OCI-LY1 (cell line): ENCODE measurements at regions not wholly inside any gene's neighbourhood (a gene's known extent, or its start where the extent isn't known, plus 50 kb on each side); places are given as distances from the start of the nearest gene placed in this dataset.

ENCODE experiments used
- H2AFZ ChIP-seq: fragments of 200-600 bp; sonication (generic), shearing (Covaris generic); 2 replicates; pipeline ENCODE4 v1.6.0; 2014; ENCODE audit warnings: antibody characterized with exemption, mild to moderate bottlenecking, low read length
- H3F3A ChIP-seq: fragments of 200-600 bp; sonication (generic), shearing (Covaris generic); 2 replicates; pipeline ENCODE4 v1.6.0; 2014; ENCODE audit warnings: mild to moderate bottlenecking, antibody characterized with exemption, low read length, moderate library complexity; ENCODE audit not compliant: insufficient read depth
- H3K27ac ChIP-seq: fragments of 200-600 bp; sonication (generic); 2 replicates; pipeline ENCODE4 v1.5.1; 2014; ENCODE audit warnings: low read length, mixed run types, mild to moderate bottlenecking, low read depth; ENCODE audit not compliant: poor library complexity, severe bottlenecking
- H3K27me3 ChIP-seq: fragments of 200-600 bp; sonication (generic); 2 replicates; pipeline ENCODE4 v1.6.0; 2014; ENCODE audit warnings: antibody characterized with exemption, mild to moderate bottlenecking, low read length, moderate library complexity; ENCODE audit not compliant: insufficient read depth
- H3K36me3 ChIP-seq: fragments of 200-600 bp; sonication (generic); 2 replicates; pipeline ENCODE4 v1.6.1; 2014; ENCODE audit warnings: mild to moderate bottlenecking, antibody characterized with exemption, low read length, moderate library complexity, mixed read lengths; ENCODE audit not compliant: insufficient read depth
- H3K4me1 ChIP-seq: fragments of 200-600 bp; sonication (generic); 2 replicates; pipeline ENCODE4 v1.5.1; 2014; ENCODE audit warnings: mild to moderate bottlenecking, low read length, moderate library complexity; ENCODE audit not compliant: insufficient read depth, severe bottlenecking
- H3K4me2 ChIP-seq: fragments of 200-600 bp; sonication (generic), shearing (Covaris generic); 2 replicates; pipeline ENCODE4 v1.6.1; 2014; ENCODE audit warnings: low read length
- H3K4me3 ChIP-seq: fragments of 200-600 bp; sonication (generic); 2 replicates; pipeline ENCODE4 v1.5.1; 2014; ENCODE audit warnings: low read length, low read depth, mild to moderate bottlenecking, mixed read lengths; ENCODE audit not compliant: poor library complexity, severe bottlenecking
- H3K79me2 ChIP-seq: fragments of 200-600 bp; shearing (Covaris generic); 2 replicates; pipeline ENCODE4 v1.6.1; 2016; ENCODE audit warnings: mixed run types, low read length, mixed read lengths; ENCODE audit not compliant: insufficient read depth
- H3K9ac ChIP-seq: fragments of 200-600 bp; sonication (generic), shearing (Covaris generic); 2 replicates; pipeline ENCODE4 v1.6.1; 2014; ENCODE audit warnings: mild to moderate bottlenecking, low read length, mixed read lengths
- H3K9me2 ChIP-seq: fragments of 200-600 bp; sonication (generic), shearing (Covaris generic); 2 replicates; pipeline ENCODE4 v1.6.1; 2014; ENCODE audit warnings: low read depth, mild to moderate bottlenecking, low read length, mixed read lengths
- H3K9me3 ChIP-seq: fragments of 200-600 bp; shearing (Covaris generic); 2 replicates; pipeline ENCODE4 v1.6.1; 2014; ENCODE audit warnings: low read length, mixed read lengths
- H4K20me1 ChIP-seq: fragments of 200-600 bp; sonication (generic), shearing (Covaris generic); 2 replicates; pipeline ENCODE4 v1.6.0; 2016; ENCODE audit warnings: mild to moderate bottlenecking, low read length; ENCODE audit not compliant: insufficient read depth
- EZH2 ChIP-seq: fragments of 200-600 bp; sonication (generic), shearing (Covaris generic); IDR thresholded peaks from 2 replicates; pipeline ENCODE4 v1.8.0; 2017; ENCODE audit warnings: borderline replicate concordance, mixed run types, mild to moderate bottlenecking, antibody characterized with exemption, low read length, moderate library complexity, mixed read lengths
- TF ChIP-seq, protein P1 (sequence below): fragments of 200-600 bp; sonication (generic), shearing (Covaris generic); IDR thresholded peaks from 2 replicates; pipeline ENCODE4 v1.5.1; 2017; ENCODE audit warnings: mild to moderate bottlenecking, antibody characterized with exemption, low read length, moderate library complexity, mixed read lengths

DNA sequence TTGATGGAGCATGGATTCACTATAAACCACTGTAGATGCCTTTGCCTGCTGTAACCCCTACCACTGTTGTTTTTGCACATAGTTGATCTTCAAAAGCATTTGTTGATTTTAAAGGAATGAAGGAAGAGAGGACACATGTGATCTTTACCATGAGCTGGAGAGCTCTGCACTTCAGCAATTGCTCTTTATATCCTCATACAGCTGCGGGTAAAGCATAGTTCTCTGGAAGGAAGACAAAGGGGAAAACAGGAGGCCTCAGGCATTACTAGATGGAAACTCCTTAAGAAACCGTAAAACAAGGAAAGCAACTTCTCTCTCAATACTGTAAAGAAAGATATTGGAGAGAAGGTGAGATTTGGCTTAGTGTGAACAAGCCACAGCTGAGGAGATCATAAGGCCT, 60.6 kb downstream of the SCG2 start:
- Histone ChIP-seq H3K9ac (no peak overlapping the region), H3K9me3 (no peaks in the 10 kb centered on the region), H3K4me2 (no peak overlapping the region), H3K36me3 (no peaks in the 10 kb centered on the region), H3K27me3 (no peaks in the 10 kb centered on the region), H3K79me2 (no peaks in the 10 kb centered on the region), H3F3A (no peaks in the 10 kb centered on the region), H3K4me3 (no peak overlapping the region), H3K9me2 (no peaks in the 10 kb centered on the region), H4K20me1 (no peaks in the 10 kb centered on the region), H2AFZ (no peak overlapping the region), H3K4me1 (no peaks in the 10 kb centered on the region), H3K27ac (no peak overlapping the region)
- TF ChIP-seq EZH2 = no peak
- TF ChIP-seq, protein P1, sequence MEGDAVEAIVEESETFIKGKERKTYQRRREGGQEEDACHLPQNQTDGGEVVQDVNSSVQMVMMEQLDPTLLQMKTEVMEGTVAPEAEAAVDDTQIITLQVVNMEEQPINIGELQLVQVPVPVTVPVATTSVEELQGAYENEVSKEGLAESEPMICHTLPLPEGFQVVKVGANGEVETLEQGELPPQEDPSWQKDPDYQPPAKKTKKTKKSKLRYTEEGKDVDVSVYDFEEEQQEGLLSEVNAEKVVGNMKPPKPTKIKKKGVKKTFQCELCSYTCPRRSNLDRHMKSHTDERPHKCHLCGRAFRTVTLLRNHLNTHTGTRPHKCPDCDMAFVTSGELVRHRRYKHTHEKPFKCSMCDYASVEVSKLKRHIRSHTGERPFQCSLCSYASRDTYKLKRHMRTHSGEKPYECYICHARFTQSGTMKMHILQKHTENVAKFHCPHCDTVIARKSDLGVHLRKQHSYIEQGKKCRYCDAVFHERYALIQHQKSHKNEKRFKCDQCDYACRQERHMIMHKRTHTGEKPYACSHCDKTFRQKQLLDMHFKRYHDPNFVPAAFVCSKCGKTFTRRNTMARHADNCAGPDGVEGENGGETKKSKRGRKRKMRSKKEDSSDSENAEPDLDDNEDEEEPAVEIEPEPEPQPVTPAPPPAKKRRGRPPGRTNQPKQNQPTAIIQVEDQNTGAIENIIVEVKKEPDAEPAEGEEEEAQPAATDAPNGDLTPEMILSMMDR = no peak

DNA sequence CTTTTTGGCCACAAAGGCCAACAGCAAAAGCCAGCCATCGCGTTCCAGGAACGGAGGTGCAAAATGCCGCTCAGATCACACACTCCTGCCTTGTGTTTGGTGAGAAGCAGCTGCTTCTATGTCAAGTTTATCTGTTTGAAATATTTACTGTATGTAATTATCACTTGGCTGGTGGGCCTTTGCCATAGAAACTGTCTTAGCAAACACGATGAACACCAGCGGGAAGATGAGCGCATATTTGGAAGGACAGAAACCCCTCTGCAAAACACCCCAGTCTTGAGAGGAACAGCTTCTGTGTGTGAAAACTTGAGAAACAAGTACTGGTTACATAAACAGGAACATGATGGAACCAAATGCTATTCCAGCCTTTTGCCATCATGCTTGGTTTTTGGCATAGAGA, 59.7 kb downstream of the SCG2 start:
- H3K4me2 ChIP-seq = no peak overlapping the region
- H2AFZ ChIP-seq = no peak overlapping the region
- H3K36me3 ChIP-seq = no peaks in the 10 kb centered on the region
- no peak for TF ChIP-seq EZH2
- TF ChIP-seq, protein P1 = no peak
- no peak overlapping the region for H3K4me3 ChIP-seq
- no peaks in the 10 kb centered on the region for H3K4me1 ChIP-seq
- H3K27me3 ChIP-seq = no peaks in the 10 kb centered on the region
- H3K79me2 ChIP-seq = no peaks in the 10 kb centered on the region
- H3K9ac ChIP-seq = no peak overlapping the region
- no peaks in the 10 kb centered on the region for H4K20me1 ChIP-seq
- no peaks in the 10 kb centered on the region for H3K9me2 ChIP-seq
- no peaks in the 10 kb centered on the region for H3F3A ChIP-seq
- no peaks in the 10 kb centered on the region for H3K9me3 ChIP-seq
- no peak overlapping the region for H3K27ac ChIP-seq

DNA sequence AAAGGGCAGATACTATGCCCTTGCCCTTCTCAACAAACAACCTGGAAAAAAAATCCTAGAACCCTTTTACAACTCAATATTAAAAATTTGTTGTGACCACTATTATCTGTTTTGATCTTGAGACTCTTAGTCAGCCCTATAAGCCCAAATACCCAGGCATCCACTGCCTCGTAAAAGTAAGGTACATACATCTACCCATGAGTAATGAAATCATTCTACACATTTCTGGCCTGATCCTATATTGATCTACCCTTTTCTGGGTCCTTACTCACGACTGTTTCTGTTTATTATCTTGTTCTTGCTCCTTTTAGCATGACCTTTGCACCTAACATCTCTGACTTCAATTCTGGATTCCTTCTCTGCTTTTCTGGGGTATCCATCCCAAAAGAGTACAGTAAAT, 56.8 kb downstream of the SCG2 start:
- no peaks in the 10 kb centered on the region for H3K79me2 ChIP-seq
- no peaks in the 10 kb centered on the region for H3K27me3 ChIP-seq
- H3K27ac ChIP-seq = no peak overlapping the region
- H3K9ac ChIP-seq = no peak overlapping the region
- no peaks in the 10 kb centered on the region for H3K9me3 ChIP-seq
- no peaks in the 10 kb centered on the region for H3K36me3 ChIP-seq
- no peaks in the 10 kb centered on the region for H4K20me1 ChIP-seq
- H3K9me2 ChIP-seq = no peaks in the 10 kb centered on the region
- H3K4me2 ChIP-seq = no peak overlapping the region
- H3K4me1 ChIP-seq = no peaks in the 10 kb centered on the region
- no peak overlapping the region for H3K4me3 ChIP-seq
- H3F3A ChIP-seq = no peaks in the 10 kb centered on the region
- TF ChIP-seq, protein P1 = no peak
- TF ChIP-seq EZH2 = no peak
- no peak overlapping the region for H2AFZ ChIP-seq
